ENCODE measurements at regions not wholly inside any gene's neighbourhood (a gene's known extent, or its start where the extent isn't known, plus 50 kb on each side); places are given as distances from the start of the nearest gene placed in this dataset.

GRCh38 chr13:48780713-48781341, 127.1 kb downstream of the CYSLTR2 start:
- TF ChIP-seq CTCF (IDR thresholded peaks at IDR 0.05) (no peak), ZFX (IDR thresholded peaks at IDR 0.05; ENCODE audit: borderline replicate concordance) (no peak)

Data from 22Rv1 (cell line).